Rectal smooth muscle tissue (tissue), 1 donor: ENCODE measurements at regions not wholly inside any gene's neighbourhood (a gene's known extent, or its start where the extent isn't known, plus 50 kb on each side); places are given as distances from the start of the nearest gene placed in this dataset.
"Not testable (repeated sequence)": the region's sequence is repeated elsewhere in the genome, so short reads cannot be mapped to it uniquely, and the experiment has no call there.

Experiments used
- H3K27ac ChIP-seq: one replicate; pipeline ENCODE4 v1.7.0; 2013; ENCODE audit warnings: low read depth, low read length, inconsistent platforms
- H3K27me3 ChIP-seq: one replicate; pipeline ENCODE4 v1.7.0; 2013; ENCODE audit warnings: low read length; ENCODE audit not compliant: control insufficient read depth, insufficient read depth
- H3K36me3 ChIP-seq: one replicate; pipeline ENCODE4 v1.7.0; 2013; ENCODE audit warnings: low read length; ENCODE audit not compliant: control insufficient read depth, insufficient read depth
- H3K4me1 ChIP-seq: one replicate; pipeline ENCODE4 v1.7.0; 2013; ENCODE audit warnings: low read length; ENCODE audit not compliant: control insufficient read depth, insufficient read depth
- H3K4me3 ChIP-seq: one replicate; pipeline ENCODE4 v1.7.0; 2013; ENCODE audit warnings: low read length
- H3K9ac ChIP-seq: one replicate; pipeline ENCODE4 v1.7.0; 2013; ENCODE audit warnings: low read length

DNA sequence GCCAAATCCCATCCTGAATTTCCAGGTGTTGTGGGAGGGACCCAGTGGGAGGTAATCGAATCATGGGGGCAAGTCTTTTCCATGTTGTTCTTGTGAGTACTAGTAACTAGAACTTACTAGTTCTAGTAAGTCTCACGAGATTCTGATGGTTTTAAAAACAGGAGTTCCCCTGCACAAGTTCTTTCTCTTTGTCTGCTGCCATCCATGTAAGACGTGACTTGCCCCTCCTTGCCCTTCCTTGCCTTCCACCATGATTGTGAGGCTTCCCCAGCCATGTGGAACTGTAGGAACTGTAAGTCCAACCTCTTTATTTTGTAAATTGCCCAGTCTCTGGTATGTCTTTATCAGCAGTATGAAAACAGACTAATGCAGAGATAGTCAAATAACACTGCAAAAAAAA, 122.7 kb upstream of the BEND6 start:
- no peaks in the 10 kb centered on the region for H3K27me3 ChIP-seq
- H3K36me3 ChIP-seq, result no peaks in the 10 kb centered on the region
- no peak overlapping the region for H3K27ac ChIP-seq
- H3K9ac ChIP-seq, result no peak overlapping the region
- peaks cover 2% of the 10 kb centered on the region for H3K4me1 ChIP-seq
- H3K4me3 ChIP-seq, result no peak overlapping the region

DNA sequence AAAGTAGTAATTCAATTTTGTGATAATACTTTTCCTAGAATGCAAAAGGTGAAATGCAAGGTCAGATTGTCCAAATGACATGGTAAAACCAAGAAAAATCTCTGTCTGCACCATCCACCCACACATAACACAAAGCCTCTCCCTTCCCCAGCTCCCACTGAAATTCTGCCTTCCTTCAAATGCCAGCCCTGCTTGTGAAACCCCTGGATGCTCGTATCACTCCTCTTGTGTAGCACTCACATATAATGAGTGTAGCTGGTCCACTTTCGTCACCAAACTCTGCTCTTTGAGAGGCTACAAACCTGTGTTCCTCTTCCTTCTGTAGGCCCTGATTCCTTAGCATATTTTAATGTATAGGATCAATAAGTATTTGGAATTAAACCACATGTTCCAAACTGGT, 123.6 kb upstream of the BEND6 start:
- H3K4me3 ChIP-seq, result no peak overlapping the region
- H3K36me3 ChIP-seq, result no peaks in the 10 kb centered on the region
- no peak overlapping the region for H3K27ac ChIP-seq
- H3K27me3 ChIP-seq, result no peaks in the 10 kb centered on the region
- H3K4me1 ChIP-seq, result peaks cover 2% of the 10 kb centered on the region
- no peak overlapping the region for H3K9ac ChIP-seq

DNA sequence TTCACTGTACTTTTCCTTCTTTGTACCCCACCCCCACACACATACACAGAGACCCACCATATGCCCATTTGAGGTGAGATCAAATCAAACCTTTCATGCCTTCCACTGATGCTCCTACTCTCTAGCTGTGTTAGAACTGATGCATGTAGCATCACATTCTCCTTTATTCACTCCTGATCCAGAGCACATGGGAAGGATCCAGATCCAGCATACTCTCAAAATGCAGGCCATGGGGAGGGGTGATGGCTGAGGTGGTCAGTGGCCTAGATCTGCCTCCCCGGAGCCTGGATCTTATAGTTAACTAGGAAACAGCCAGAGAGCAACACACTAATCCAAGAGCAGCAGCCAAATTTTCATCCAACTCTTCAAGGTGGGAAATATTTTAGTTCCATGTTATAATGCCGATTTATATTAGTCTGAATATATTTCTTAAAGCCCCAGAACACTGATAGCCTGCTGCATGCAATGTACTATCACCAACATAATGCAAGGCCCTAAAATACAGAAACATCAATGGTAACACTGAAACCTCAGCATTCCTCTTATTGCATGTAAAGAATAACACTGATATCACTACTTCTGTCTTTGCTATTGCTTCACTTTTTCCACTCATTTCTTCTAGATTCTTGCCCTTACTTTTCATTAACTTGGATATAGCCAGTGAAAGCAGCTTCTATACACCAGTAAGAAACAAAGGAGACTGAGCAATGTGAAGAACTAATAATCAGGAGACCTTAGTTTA, 126.8 kb upstream of the BEND6 start:
- Histone ChIP-seq H3K9ac (no peak overlapping the region), H3K36me3 (no peaks in the 10 kb centered on the region), H3K27me3 (no peaks in the 10 kb centered on the region), H3K27ac (no peak overlapping the region), H3K4me3 (no peak overlapping the region), H3K4me1 (peaks cover 2% of the 10 kb centered on the region)

DNA sequence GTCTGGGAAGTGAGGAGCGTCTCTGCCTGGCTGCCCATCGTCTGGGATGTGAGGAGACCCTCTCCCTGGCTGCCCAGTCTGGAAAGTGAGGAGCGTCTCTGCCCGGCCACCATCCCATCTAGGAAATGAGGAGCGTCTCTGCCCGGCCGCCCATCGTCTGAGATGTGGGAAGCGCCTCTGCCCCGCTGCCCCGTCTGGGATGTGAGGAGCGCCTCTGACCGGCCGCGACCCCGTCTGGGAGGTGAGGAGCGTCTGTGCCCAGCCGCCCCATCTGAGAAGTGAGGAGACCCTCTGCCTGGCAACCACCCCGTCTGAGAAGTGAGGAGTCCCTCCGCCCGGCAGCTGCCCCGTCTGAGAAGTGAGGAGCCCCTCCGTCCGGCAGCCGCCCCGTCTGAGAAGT, 130.5 kb upstream of the BEND6 start:
- H3K27ac ChIP-seq, H3K4me1 ChIP-seq, H3K36me3 ChIP-seq, H3K9ac ChIP-seq, H3K4me3 ChIP-seq, H3K27me3 ChIP-seq: not testable (repeated sequence)

DNA sequence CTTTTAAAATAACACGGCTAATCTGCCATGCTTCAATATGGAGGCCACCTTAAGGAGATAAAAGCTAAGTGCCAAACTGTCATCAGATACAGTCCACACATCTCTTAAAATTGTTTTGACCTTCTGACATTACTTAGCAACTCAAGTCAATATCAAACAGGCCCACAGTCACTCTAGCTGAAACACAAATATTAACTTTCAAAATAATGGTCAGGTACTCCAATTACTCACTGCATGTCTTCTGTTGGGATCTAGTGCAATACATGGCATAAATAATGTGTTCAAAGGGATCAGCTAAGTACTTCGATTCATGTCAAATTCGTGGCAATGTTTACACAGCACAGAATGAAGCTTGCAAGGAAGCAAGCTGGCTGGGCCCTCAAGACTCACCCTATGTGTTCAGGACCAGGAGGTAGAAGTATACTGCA, 133.9 kb upstream of the BEND6 start:
- Histone ChIP-seq H3K4me3 (no peak overlapping the region), H3K36me3 (no peaks in the 10 kb centered on the region), H3K9ac (no peak overlapping the region), H3K27ac (no peak overlapping the region), H3K4me1 (no peaks in the 10 kb centered on the region), H3K27me3 (no peaks in the 10 kb centered on the region)

DNA sequence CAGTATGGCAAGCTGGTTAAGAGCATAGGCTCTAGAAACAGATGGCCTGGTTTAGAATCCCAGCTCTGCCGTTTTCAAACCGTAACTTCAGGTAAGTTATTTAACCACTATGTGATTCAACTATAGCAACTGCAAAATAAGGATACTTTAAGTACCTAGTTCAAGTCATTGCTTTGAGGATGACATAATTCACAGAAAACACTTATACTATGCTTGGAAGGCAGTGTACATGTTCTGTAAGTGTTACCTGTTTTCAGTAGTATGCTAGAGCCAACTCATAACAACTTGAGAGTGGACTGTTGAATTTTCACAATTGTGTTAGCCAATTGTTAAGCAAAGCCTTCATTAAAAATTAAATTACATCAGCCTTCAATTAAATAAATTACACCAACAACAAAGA, 134.8 kb upstream of the BEND6 start:
- no peak overlapping the region for H3K27ac ChIP-seq
- no peak overlapping the region for H3K9ac ChIP-seq
- no peak overlapping the region for H3K4me3 ChIP-seq

DNA sequence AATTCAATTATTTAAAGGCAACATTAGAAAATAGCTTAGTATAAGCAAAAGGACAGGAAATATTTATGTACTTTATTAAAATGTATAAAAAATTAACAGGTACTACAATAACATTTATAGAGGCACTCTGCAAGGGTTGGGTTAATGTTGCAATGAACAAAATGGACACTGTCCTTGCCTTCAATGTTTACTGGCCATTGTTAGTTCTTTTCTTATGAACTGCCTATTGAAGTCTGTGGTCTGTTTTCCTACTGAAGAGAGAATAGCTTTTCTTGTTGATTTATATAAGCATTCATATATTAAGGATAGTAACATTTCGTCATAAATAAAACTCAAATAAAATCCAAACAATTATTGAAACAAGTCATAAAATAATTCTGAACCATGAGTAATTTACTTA, 135.3 kb upstream of the BEND6 start:
- Histone ChIP-seq H3K27ac (no peak overlapping the region), H3K4me3 (no peak overlapping the region), H3K4me1 (no peaks in the 10 kb centered on the region)

More for the DNA sequence above, 134.8 kb upstream of the BEND6 start:
- H3K27me3 ChIP-seq, result no peaks in the 10 kb centered on the region
- H3K4me1 ChIP-seq, result no peaks in the 10 kb centered on the region
- no peaks in the 10 kb centered on the region for H3K36me3 ChIP-seq

DNA sequence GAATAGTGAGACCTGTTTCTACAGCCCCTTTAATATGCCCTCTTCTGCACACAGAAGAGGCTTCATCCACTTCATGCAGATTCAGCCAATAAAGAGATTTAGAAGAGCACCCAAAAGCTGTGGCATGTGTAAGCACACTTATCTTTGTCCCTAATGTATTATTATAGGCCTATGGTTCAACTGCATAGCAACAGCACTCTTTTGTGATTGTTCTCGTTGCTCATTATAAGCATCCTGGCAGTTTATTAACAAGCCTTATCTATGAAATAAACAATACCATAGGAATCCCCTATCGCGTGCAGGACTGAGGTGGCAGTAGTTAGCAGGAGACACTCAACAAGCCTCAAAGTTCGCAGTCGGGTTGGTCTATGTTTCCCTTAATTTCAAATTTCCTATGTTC, 138.5 kb upstream of the BEND6 start:
- no peaks in the 10 kb centered on the region for H3K36me3 ChIP-seq
- no peak overlapping the region for H3K9ac ChIP-seq
- H3K4me1 ChIP-seq, result no peaks in the 10 kb centered on the region
- no peak overlapping the region for H3K4me3 ChIP-seq
- H3K27me3 ChIP-seq, result no peaks in the 10 kb centered on the region
- no peak overlapping the region for H3K27ac ChIP-seq

More for the DNA sequence above, 135.3 kb upstream of the BEND6 start:
- H3K9ac ChIP-seq, result no peak overlapping the region
- no peaks in the 10 kb centered on the region for H3K36me3 ChIP-seq
- H3K27me3 ChIP-seq, result no peaks in the 10 kb centered on the region

DNA sequence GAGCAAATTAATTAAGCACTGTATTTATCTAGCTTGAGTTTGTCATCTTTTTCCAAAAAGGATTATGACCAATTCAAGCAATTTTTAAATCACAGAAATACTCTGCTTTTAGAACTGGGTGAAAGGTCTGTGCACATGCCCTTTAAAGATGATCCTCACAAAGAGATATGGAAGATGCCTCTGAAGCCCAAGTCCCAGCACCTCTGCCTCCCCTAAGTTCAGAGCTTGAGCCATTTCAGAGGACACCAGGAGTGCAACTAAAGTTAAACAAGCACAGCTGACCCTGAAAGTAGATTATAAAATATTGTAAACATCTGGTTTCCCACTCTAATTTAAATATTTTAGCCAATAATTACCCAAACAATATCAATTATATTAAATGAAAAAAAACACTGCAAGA, 139.5 kb upstream of the BEND6 start:
- no peak overlapping the region for H3K9ac ChIP-seq
- no peak overlapping the region for H3K27ac ChIP-seq
- no peaks in the 10 kb centered on the region for H3K27me3 ChIP-seq
- no peaks in the 10 kb centered on the region for H3K4me1 ChIP-seq
- H3K4me3 ChIP-seq, result no peak overlapping the region
- H3K36me3 ChIP-seq, result no peaks in the 10 kb centered on the region

DNA sequence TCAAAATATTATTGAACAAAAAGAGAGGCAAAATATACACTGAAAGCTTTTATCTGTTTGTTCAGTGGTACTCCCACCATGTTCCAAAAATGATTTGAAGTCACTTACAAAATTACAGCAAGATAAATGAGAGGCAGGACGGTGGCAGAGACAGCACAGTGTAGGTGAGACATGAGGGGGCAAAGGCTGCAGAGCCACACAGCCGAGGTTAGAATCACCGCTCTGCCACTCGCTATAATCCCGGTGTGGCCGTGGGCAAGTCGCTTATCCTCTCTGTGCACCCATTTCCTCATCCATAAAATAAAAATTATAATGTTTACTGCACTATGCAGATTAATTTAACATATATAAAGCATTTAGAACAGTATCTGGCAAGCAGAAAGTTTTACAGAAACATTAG, 140.1 kb upstream of the BEND6 start:
- Histone ChIP-seq H3K4me1 (no peaks in the 10 kb centered on the region), H3K27me3 (no peaks in the 10 kb centered on the region), H3K4me3 (no peak overlapping the region), H3K36me3 (no peaks in the 10 kb centered on the region), H3K27ac (no peak overlapping the region), H3K9ac (no peak overlapping the region)

DNA sequence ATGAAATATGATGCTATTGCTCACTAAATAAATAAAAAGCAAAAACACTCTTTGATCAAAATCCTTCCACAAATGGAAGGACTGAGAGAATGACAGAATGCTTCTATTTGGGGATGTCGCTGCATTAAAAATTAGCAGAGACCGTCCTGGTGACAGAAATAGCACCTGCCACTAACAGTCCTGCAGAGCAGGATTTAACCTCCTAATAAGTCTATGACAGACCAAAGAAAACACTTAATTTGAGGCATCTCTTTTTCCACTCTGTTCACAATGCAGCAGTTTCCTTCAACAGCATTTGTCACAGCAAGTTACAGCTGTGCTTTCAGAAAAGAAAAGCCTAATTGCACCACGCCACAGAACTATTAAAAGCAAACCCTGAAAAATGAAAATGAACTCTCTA, 140.6 kb upstream of the BEND6 start:
- H3K27me3 ChIP-seq, result no peaks in the 10 kb centered on the region
- H3K4me3 ChIP-seq, result no peak overlapping the region
- no peaks in the 10 kb centered on the region for H3K4me1 ChIP-seq
- H3K9ac ChIP-seq, result no peak overlapping the region
- no peak overlapping the region for H3K27ac ChIP-seq
- H3K36me3 ChIP-seq, result no peaks in the 10 kb centered on the region

DNA sequence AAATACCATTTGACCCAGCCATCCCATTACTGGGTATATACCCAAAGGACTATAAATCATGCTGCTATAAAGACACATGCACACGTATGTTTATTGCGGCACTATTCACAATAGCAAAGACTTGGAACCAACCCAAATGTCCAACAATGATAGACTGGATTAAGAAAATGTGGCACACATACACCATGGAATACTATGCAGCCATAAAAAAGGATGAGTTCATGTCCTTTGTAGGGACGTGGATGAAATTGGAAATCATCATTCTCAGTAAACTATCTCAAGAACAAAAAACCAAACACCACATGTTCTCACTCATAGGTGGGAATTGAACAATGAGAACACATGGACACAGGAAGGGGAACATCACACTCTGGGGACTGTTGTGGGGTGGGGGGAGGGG, 142.1 kb upstream of the BEND6 start:
- not testable (repeated sequence) for H3K27me3 ChIP-seq, H3K36me3 ChIP-seq, H3K9ac ChIP-seq, H3K4me1 ChIP-seq, H3K4me3 ChIP-seq, H3K27ac ChIP-seq

DNA sequence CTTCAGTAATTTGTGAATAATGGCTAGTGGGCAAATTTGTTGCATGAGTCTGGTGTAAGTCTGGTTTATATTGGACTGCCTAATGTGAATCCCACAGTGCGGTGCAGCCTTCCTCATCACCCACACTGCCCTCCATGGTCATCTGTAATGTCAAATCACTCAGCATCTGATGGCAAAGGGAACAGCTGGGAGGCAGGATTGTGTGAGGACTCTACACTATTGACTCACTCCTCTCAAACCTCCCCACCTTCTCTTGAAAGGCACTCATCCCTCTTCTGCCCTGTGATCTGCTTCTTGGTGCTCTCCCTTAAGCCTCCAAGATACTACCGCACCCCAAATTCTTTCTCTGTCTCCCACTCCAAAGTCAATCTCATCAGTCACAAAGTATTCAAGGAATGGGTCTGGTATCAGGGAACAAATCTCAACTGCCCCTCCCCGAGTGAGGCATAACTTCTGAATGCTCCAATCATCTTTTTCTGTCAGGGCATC, 146.0 kb upstream of the BEND6 start:
- Histone ChIP-seq H3K4me3 (no peak overlapping the region), H3K4me1 (peaks cover 6% of the 10 kb centered on the region), H3K27me3 (no peaks in the 10 kb centered on the region), H3K36me3 (no peaks in the 10 kb centered on the region), H3K9ac (no peak overlapping the region), H3K27ac (no peak overlapping the region)
